Esophagus squamous epithelium (tissue), 5 donors: ENCODE measurements at regions not wholly inside any gene's neighbourhood (a gene's known extent, or its start where the extent isn't known, plus 50 kb on each side); places are given as distances from the start of the nearest gene placed in this dataset.

ENCODE experiments used
- DNase-seq: peaks from one replicate; lab custom pipeline; 2025; lab: John Stamatoyannopoulos, UW
- H3K27ac ChIP-seq, 4 donors: fragments of 200-600 bp; sonication (generic); one replicate each; pipeline ENCODE4 v1.5.1; 2016 to 2019; ENCODE audit warnings: mild to moderate bottlenecking in 1 of 4
- H3K27me3 ChIP-seq, 4 donors: fragments of 200-600 bp; sonication (generic); 1 replicate in 3 of 4; 2 replicates in 1 of 4; pipeline versions ENCODE4 v1.5.1 to v1.6.0; 2017 to 2021; ENCODE audit warnings: antibody characterized with exemption in 1 of 4
- H3K36me3 ChIP-seq, 3 donors: fragments of 200-600 bp; sonication (generic); one replicate each; pipeline ENCODE4 v1.5.1; 2016 to 2019
- H3K4me1 ChIP-seq, 3 donors: fragments of 200-600 bp; sonication (generic); one replicate each; pipeline ENCODE4 v1.5.1; 2017 to 2019
- H3K4me3 ChIP-seq, 4 donors: fragments of 200-600 bp; sonication (generic); 1 replicate in 3 of 4; 2 replicates in 1 of 4; pipeline ENCODE4 v1.5.1; 2016 to 2019; ENCODE audit warnings: mild to moderate bottlenecking in 2 of 4, moderate library complexity in 1 of 4
- H3K9me3 ChIP-seq, 3 donors: fragments of 200-600 bp; sonication (generic); one replicate each; pipeline ENCODE4 v1.5.1; 2016 to 2019
- CTCF ChIP-seq, 6 experiments: fragments of 450-650 bp in 4 of 6; fragments of 200-600 bp in 2 of 6; sonication (generic) in 2 of 6; IDR thresholded peaks; one replicate each; pipeline ENCODE4 v1.5.1; 2016 to 2019; ENCODE audit warnings: antibody characterized with exemption in 6 of 6, mild to moderate bottlenecking in 4 of 6, moderate library complexity in 4 of 6
- POLR2A ChIP-seq, 4 donors: fragments of 450-650 bp; IDR thresholded peaks; one replicate each; pipeline ENCODE4 v1.6.1; 2017; ENCODE audit warnings: antibody characterized with exemption in 4 of 4, mild to moderate bottlenecking in 4 of 4, moderate library complexity in 3 of 4
- WGBS, 2 donors: methylation state at CpG; one replicate each; pipeline ENCODE4 v1.1.5; 2018; 5-methylcytosine and 5-hydroxymethylcytosine counted together
- intact Hi-C: fragments of 100-400 bp; cut with DNase I; formaldehyde crosslinking; loops from one replicate; pipeline ENCODE4 v1.15.0; 2022
- donor health status: DM: yes; HTN: yes; CAD: no.

GRCh38 chr15:92232876-92233275, 160.8 kb upstream of the ST8SIA2 start:
- TF ChIP-seq POLR2A (IDR thresholded peaks at IDR 0.05), result no peak
- TF ChIP-seq CTCF (IDR thresholded peaks at IDR 0.05), result no peak
- H3K9me3 ChIP-seq, result no peaks in the 10 kb centered on the region
- no peak overlapping the region for H3K27ac ChIP-seq
- 90 to 100% methylated on average over 1 of the region's 1 CpG for WGBS, 2 donors
- DNase-seq, result no peak
- no peaks in the 10 kb centered on the region for H3K4me1 ChIP-seq
- H3K4me3 ChIP-seq, result no peak overlapping the region
- no peaks in the 10 kb centered on the region for H3K36me3 ChIP-seq
- intact Hi-C loops, result no loop called here
- peaks cover 0 to 38% (median 0%) of the 10 kb centered on the region in 4 donors for H3K27me3 ChIP-seq

DNA sequence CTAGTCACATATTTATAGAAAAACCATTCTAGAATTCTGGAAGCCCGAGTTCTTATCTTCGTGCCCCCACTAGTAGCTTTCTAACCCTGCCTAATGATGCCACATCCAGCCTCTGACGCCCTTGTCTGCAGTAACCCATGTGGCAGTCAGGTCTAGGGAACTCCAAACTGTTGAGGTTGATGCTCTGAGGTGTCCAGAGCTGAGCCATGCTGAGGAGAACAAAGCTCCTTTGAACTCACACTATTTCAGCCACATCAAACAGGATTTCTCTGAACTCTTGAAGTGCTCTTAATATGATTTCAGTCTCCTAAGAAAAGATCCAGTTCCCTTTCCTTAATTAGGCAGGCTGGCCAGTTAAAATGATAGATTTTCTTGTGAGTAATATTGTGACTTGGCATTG, 150.5 kb upstream of the ST8SIA2 start:
- intact Hi-C loops, result no loop called here
- Histone ChIP-seq H3K27ac (no peak overlapping the region), H3K4me3 (no peak overlapping the region), H3K36me3 (no peaks in the 10 kb centered on the region), H3K27me3 (peaks cover 0 to 40% (median 0%) of the 10 kb centered on the region in 4 donors), H3K4me1 (no peaks in the 10 kb centered on the region), H3K9me3 (no peaks in the 10 kb centered on the region)
- WGBS, 2 donors, result 62 to 79% methylated on average over 3 of the region's 3 CpGs
- DNase-seq, result no peak
- TF ChIP-seq POLR2A (IDR thresholded peaks at IDR 0.05) (no peak), CTCF (IDR thresholded peaks at IDR 0.05) (no peak)

DNA sequence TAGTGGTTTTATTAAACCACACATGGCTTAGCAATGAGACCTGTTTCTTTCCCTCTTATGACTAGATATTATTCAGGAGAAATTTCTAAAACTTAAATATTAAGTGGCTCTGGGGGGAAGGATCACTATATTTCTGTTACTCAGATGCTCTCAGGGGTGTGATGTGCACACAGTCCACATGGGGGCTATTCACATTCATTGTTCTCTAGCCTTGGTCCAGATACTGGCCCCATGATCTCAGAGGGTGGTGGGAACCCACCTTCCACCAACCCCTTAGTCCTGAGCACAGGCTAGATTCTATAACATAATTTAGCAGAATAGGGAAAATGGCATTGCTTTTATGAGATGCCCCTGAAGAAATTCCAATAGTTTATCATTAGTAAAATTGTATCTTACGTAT, 149.0 kb upstream of the ST8SIA2 start:
- H3K4me3 ChIP-seq, result no peak overlapping the region
- peaks cover 0 to 43% (median 0%) of the 10 kb centered on the region in 4 donors for H3K27me3 ChIP-seq

GRCh38 chr15:92247649-92248242, 145.9 kb upstream of the ST8SIA2 start:
- H3K4me3 ChIP-seq, result no peak overlapping the region
- H3K27me3 ChIP-seq, result peaks cover 0 to 43% (median 0%) of the 10 kb centered on the region in 4 donors
- no peaks in the 10 kb centered on the region for H3K9me3 ChIP-seq
- H3K4me1 ChIP-seq, result no peaks in the 10 kb centered on the region
- DNase-seq, result no peak
- H3K36me3 ChIP-seq, result no peaks in the 10 kb centered on the region
- H3K27ac ChIP-seq, result no peak overlapping the region
- TF ChIP-seq CTCF (IDR thresholded peaks at IDR 0.05), result no peak
- TF ChIP-seq POLR2A (IDR thresholded peaks at IDR 0.05), result no peak
- intact Hi-C loops, result no loop called here
- WGBS, 2 donors, result 69 to 75% methylated on average over 7 of the region's 7 CpGs

More for the DNA sequence above, 149.0 kb upstream of the ST8SIA2 start:
- 67 to 77% methylated on average over 1 of the region's 1 CpG for WGBS, 2 donors
- Histone ChIP-seq H3K4me1 (no peaks in the 10 kb centered on the region), H3K27ac (no peak overlapping the region), H3K9me3 (no peaks in the 10 kb centered on the region), H3K36me3 (no peaks in the 10 kb centered on the region)
- DNase-seq, result no peak
- intact Hi-C loops, result no loop called here
- no peak for TF ChIP-seq CTCF (IDR thresholded peaks at IDR 0.05)
- no peak for TF ChIP-seq POLR2A (IDR thresholded peaks at IDR 0.05)

- WGBS, 2 donors, result 64% methylated on average over 11 to 12 of the region's 14 CpGs
- intact Hi-C loops, result no loop called here
Measured at GRCh38 chr15:92266796-92267685, 126.6 kb upstream of the ST8SIA2 start.

More at GRCh38 chr15:92266796-92267685, 126.6 kb upstream of the ST8SIA2 start:
- Histone ChIP-seq H3K4me1 (no peaks in the 10 kb centered on the region), H3K27ac (no peak overlapping the region), H3K27me3 (peaks cover 0 to 26% (median 0%) of the 10 kb centered on the region in 4 donors), H3K9me3 (no peaks in the 10 kb centered on the region), H3K36me3 (no peaks in the 10 kb centered on the region), H3K4me3 (no peak overlapping the region)
- no peak for DNase-seq
- TF ChIP-seq CTCF (IDR thresholded peaks at IDR 0.05) (no peak), POLR2A (IDR thresholded peaks at IDR 0.05) (no peak)
